ENCODE measurements at regions not wholly inside any gene's neighbourhood (a gene's known extent, or its start where the extent isn't known, plus 50 kb on each side); places are given as distances from the start of the nearest gene placed in this dataset.

DNA sequence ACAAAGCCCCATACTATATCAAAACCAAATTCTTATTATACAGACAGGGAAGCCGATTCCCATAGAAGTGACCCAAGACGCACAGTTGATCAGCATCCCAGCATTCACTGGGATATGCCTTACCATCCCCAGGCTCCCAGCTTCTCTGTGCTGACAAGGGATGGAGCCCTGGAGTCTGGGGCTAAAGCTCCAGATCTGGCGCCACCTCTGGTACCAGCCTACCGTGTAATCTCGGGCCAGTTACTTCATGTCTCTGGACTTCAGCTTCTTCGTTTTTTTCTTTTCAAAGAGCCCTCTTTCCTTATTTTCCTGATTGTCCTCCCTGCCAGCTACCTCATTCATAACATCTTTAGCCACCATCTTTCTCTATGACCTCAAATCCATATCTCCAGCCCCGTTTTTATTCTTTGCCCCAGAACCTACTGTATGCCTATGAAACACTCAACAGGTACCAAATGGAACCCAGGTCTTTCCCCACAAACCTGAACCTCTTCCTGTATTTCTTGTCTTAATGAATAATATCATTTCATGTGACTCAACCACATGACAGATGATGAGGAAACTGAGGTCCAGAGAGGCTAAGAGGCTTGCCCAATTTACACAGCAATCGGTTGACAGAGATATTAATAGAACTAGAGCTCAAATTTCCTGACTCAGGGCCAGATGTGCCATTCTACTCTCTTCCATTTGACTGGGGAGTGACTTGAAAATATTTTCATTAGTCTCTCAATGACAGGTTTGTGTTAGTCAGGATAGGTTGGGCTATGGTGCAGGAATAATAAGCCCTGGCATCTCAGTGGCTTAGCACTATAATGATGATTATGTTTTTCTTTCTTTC, 85.4 kb upstream of the TLE3 start:
- no peak for DNase-seq (ENCODE audit: low spot score)

DNA sequence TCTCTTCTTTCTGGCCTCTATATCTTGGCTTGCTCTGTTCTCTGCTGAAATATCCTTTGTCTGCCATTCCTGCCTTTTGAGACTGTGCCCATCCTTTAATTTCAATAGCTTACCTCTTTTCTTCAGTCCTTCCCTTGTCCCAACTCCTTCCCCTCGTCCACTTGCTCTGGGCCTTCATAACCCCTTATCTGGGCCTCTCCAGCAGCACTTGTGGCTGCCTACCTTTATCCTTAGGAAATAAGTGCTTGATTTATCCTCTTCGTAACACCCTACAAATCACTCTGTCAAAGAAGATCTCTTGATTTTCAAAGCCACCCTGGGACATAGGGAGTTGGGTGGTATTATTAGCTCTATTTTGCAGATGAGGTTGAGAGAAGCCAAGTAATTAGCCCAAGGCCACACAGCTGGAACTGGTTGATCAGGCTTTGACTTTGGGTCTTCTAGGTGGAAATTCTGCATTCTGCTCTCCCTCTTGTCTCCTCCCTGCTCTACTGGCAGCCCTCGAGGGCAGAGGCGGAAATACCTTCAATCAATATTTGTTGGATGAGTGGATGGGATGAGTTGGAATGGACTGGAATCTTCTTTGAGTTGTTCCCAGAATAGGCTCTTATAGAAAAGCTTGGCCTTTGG, 84.0 kb upstream of the TLE3 start:
- no peak for DNase-seq (ENCODE audit: low spot score)

DNA sequence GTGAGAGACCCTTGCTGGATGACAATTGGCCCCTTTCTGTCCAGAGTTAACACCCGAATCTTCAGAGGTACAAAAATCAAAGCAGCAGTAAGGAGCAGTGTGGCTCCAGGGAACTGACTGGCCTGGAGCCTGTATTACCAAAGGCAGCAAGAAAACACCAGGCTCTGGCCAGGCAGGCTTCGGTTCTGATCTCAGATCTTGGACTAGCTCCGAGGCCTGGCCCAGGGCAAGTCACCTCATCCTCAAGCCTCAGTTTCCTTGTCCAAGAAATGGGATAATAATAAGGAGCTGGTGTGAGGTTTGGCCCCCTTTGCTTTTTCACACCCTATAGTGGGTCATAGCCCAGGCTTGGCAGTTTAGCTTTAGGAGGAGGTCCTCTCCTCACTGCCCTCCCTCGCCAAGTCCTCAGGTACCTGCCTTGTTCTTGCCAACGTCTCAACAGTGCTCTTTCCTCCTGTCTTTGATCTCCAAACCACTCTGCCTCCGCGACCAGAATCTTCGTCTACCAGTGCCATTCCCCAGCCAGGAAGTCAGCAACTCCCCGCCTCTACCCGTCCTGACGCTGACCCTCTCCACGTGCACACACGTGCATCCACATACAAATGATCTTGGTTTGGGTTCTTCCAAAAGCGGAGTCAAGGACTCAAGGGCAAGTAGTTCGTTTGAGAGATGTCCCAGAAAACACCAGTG, 82.6 kb upstream of the TLE3 start:
- DNase-seq (ENCODE audit: low spot score), result no peak

DNA sequence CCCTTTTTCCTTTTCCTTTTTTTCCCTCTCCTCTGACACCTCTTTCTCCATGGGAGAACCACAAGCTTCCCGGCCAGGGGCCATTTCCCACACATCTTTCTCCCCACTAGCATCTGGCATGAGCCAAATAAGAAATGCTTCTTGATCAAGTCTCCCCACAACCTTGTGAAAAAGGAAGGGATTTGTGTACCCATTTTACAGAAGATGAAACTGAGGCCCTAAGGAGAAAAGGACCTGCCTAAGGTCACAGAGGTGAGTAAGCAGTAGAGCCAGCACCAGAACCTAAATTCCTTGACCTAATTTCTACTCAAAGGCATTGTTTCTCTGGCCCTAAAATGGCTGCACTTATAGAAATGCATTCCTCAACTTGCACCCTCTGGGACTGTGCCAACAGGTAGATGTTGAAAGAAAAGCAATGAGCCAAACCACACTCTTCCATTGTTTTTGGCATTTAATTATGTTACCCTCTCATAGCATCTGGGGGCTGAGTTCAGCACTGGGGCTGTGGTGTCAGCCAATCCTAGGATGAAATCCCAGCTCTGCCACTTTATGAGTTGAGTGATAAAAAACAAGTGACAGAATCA, 81.7 kb upstream of the TLE3 start:
- DNase-seq (ENCODE audit: low spot score), result no peak

DNA sequence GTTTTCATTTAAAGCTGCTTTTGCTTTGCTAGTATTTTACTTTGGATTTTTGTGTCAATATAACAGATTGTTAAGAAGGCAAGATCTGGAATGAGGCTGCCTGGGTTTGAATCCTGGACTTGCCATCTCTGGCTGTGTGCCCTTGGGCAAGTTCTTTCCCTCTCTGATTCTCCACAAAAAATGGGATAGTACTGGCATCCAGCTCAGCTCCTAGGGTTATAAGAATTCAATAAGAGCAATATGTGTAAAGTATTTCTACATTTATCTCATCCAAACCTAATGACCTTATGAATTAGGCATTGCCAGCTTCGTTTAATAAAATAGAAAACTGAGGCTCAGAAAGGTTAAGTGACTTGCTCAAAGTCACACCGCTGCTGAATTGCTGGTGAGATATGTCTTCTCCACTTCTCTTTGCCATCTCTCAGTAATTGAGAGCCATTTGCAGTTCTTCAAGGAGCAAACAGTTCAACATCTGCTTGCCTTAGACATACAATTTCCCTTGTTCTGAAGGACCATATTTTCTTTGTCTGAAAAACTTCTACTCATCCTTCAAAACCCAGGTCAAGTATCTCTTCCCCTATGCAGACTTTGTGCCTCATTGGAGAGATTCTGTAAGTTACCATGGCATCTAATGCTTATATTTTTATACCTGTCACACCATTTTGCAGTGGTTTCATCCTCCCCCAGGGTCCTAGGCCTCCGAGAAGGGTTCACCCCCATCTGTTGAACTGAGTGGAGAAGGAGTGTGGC, 80.8 kb upstream of the TLE3 start:
- DNase-seq (ENCODE audit: low spot score), result no peak

DNA sequence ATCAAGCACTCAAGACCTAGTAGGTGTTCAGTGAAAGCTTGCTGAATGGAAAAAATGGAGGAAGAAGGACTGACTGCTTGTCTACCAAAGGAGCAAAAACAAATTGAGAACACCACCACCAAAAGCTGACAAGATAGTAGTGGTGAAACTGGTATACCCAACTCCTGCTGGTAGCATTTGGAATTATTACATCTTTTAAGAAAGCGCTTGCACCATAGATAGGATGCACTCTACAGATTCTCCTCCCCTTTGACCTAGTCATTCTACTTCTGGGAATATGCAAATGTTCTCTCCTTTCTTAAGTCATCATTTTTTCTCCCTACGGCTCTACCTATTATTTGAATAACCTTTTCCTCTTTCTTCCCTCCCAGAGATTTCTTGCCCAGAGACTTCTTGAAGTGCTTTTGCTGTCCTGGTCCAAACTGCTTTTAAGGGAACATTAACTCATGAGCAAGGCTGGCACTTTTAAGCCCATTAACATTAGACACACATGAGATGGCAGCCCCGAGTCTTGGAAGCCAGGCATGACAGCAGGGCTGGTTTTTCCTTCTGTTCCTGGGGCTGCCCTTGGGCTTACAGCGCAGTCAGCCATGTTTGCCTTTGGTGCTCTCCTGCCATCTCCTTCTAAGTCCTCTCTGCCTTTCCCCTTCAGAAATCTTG, 75.0 kb upstream of the TLE3 start:
- DNase-seq (ENCODE audit: low spot score), result no peak

DNA sequence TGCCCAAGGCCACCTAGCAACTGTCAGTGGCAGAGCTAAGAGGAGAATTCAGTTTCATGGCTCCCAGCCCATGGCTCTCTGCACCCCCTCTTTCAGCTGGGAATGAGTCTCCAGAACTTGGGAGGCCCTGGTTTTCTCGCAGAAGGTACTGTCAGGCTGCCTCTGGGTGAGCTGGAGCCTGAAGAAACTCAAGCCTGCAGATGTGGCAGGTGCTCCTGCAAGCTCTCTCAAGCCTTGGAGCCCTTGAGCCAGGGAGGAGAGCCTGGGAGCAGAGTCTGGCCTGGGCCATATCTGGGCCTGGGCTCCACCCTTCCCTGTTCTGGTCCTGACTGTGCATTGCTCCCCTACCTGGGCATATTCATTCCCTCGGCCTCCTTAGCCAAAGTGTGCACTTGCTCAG, 74.4 kb upstream of the TLE3 start:
- DNase-seq (ENCODE audit: low spot score), result no peak

DNA sequence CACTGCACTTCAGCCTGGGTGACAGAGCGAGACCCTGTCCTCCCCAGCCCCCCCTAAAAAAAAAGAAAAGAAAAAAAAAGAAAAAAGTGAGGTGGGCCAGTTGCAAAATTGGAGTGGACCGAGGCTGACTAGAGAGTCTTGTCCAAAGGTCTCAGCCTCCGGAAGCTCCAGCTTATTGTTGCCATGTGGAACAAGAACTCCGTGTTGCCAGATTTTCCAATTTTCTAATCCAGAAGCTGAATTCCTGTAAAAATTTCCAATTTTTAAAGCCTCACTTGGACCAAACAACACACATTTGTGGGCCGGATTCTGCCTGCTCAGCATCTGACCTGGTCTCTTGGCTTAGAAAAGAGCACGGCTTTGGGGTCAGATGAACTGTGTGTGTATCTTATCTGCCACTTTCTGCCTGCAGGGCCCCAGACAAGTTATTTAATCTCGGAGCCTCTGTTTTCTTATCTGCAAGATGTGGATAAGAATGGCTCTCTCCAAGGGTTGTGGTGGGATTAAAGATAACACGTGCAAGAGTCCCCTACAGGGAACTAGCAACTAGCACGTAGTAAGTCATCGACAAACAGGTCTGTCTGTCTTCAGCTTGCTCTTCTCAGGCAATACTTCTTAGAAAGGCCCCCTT, 73.7 kb upstream of the TLE3 start:
- DNase-seq (ENCODE audit: low spot score), result no peak

DNA sequence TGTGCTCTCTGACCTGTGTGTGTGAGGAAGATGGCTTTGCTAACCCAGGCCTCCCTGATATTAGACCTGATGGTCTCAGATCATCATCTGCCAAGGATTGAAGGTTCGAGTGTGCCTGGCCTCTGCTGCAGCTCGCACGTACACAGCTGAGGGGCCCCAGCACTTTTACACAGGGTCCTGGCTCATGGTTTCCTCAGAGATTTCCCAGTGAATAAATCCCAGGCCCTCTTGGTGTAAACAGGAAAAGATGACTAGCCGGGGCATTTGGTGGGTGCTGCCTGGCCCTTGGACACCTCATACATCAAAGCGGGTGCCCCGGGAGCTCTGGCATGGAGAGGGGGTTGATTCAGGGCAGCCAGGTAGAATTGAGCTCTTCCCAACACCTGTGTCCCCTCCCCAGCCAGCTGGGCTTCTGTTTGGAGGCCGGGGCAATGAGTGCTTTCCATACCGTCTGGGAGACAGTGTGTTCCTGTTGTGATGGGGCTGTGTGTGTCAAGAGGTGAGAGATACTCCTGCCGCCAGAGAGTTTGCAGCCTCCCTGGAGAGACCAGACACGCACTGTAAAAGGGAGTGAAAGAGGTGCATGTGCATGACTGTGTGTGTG, 72.5 kb upstream of the TLE3 start:
- no peak for DNase-seq (ENCODE audit: low spot score)

DNA sequence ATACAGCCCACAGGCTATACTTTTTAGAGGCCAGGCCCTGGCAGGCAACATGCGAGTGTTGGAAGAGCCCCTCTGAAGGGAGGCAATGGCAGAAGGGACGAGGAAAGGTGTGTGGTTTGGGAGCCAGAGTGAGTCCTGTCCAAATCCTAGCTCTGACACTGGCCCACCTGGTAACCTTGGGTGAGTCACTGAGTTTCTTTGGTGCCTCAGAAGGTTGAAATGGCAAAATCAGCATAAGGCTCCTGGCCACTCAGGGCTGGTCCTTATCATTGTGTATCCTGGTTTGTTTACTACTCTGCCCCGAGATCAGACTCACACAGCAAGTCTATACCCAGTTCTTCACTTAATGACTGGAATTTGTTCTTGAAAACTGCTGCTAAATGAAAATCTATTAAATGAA, 71.4 kb upstream of the TLE3 start:
- no peak for DNase-seq (ENCODE audit: low spot score)

DNA sequence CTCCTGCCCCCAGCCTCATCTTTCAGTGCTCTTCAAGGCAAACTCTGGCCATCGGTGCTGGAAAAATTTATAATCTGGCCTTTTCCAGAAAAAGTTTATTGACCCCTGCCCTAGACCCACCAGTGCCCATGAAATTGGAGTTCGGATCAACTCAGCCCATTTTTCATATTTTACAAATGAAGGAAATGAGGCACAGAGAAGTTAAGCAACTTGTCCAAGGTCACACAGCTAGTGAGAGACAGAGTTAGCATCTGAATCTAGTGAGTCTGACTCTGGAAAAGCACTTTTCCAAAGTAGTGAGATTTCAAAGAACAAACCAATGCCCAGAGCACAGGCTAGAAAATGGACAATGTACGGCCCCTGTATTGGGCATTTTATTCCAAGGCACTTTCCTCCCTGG, 69.4 kb upstream of the TLE3 start:
- DNase-seq (ENCODE audit: low spot score), result no peak

DNA sequence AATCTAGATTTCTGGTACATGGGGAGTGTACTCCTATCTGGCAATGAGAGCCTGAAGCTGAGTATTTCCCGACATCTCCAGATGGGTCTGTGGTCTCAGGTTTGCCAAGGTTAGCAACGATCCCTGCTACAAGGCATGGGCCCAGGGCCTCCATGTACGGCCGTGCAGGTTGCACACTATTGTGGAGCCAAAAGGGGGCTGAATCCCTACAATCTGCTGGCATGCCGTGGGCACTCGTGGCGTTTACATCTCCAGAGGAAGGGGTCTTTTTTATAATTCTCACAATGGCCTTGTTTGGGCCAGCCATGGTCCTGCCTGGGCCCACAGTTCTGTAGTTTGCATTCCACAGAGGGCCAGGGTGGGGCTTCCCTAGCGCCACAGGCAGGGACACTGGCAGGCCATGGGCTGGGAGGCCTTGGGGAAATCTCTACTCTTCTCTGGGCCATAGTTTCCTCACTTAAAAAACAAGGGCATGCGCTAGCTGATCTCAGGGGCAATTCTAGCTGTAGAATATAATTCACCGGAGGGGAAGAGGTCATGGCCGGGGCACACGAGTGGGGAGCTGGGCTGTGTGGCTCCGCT, 68.9 kb upstream of the TLE3 start:
- DNase-seq (ENCODE audit: low spot score), result no peak

DNA sequence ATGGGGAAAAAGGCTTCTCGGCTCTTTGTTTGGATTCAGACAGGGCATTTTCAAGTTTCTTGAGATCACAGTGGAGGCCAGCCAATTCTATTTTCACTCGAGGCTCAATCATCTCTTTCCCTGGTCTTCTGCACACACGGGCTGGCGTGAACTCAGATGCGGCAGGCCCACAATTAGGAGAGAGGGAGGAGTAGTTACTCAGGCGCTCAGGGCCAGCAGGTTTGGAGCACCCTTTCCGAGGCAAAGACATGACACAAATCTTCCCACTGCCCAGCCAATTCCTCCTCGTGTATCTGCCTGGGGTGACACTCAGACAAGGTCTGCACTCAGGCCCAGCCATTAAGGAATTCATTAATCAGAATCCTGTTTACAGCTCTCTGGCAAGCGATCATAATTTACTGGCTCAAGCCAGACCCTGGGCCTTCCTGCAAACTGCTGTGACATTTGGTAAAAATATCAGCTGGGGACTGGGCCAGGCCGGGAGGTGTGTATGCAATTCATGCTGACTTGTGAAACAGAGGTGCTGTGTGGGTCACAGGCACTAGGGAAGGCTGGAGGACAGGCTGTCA, 68.1 kb upstream of the TLE3 start:
- peak; percentile 20 for DNase-seq (ENCODE audit: low spot score)

DNA sequence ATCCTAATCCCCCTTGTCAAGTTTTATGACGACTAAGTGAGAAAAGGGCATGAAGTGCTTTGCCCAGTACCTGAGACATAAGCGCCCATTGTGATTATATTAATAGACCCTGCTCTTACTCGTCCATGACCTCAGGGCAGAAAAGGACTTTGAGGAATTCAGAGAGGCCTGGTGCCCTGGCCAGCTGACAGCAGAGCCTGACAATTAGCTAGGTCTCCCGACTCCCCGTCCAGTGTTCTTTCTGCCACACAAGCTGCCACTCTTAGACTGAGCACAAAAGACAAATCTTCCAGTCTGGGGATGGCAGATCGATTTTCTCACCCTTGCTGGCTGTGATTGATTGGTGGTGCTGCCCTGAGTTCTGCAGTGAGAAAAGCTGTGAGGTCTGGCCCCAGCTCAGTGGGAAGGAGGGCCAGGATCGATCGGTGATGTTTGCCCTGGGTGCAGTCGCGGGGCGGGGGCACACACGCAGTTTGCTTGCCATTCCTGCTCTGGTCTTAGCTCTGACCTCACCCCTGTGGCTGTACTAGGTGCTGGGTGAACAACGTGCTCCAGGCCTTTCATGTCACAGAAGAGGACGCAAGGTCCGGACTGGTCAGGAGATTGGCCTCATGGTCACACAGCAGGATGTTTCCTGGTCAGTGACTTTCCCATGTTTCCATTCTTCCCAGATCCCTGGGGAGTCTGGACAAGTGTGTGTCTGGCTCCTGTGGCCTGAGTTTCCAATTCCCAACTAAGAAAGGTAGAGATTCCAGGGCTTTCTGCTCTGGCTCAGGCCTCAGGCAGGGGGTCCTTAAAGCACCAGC, 67.4 kb upstream of the TLE3 start:
- no peak for DNase-seq (ENCODE audit: low spot score)

DNA sequence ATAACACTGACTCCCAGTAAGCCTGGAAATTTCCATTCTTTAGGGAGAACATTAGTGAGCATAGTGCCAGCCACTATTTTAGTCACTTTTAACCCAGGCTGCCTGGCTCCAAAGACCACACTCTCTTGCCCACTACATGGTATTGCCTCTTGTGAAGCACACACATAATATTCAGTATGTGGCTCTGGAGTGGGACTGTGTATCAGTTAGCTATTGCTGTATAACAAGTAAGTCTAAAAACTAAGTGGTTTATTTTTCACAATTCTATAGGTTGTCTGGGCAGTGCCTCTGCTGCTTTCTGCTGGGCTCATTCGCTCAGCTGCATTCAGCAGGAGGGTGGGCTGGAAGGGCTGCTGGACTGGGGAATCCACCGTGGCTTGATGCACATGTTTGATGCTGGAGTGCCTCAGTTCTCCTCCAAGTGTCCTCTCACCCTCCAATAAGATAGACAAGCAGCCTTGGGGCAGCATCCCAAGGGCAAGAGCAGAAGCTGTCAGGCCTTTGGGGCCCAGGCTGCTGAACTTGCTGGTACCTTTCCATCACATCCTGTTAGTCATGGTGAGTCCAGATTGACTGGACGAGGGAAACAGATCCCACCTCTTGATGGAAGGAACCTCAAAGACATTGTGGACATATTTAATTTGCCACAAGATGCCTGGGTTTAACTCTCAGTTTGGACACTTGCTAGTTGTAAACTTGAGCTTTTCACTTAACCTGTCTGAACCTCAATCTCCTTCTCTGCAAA, 66.6 kb upstream of the TLE3 start:
- DNase-seq (ENCODE audit: low spot score), result no peak

DNA sequence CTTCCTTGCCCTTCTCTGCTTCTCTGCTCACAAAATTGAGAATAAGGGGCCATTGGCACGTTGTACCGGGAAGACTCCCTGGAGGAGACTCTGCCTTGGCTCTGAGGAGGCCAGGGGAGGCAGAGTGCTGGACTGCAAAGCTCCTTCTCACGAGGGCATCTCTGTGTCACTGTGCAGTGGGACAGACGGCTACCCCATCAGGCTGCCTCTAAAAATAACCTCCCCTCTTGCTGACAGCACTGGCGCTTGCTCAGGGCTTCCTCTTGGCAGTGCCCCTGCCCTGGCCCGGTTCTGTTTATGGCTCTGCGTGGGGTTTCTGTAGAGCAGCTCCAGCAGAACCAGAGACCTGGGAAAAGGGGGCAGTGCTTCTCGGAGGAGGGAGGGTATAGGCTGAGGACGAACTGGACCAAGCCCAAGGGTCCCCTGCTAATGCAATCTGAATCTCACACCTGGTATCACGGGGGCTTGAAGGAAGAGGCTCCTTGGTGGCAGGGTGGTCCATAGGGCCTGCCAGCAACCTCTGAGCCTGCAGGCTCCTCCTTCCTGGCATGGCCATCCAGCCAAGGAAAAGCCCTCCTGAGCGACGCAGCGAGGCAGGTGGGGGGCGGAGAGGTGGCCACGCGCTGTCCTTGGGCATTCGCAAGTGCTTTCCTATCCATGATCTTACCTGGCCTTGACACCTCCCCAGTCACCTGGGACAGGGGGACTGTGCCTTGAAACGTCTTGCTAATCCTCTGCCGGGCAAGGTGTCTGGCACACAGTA, 63.3 kb upstream of the TLE3 start:
- DNase-seq (ENCODE audit: low spot score), result no peak

DNA sequence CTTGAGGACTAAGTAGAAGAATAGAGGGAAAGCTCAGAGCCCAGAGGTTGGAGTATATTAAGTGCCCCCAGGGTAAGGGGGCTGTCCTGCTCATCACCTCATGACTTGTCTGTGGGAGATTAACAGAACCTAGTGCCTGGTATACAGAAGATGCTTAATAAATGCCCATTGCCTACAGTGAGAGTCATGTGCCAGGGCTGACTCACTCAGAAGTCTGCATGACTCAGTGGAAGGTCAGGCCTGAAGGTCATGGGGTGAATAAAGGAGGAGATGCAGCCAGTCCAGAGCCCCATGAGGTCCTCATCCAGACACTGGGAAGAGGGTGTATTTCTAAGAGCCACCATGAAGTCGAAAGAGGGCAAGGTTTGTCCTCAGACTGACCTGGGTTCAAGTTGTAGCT, 62.5 kb upstream of the TLE3 start:
- DNase-seq (ENCODE audit: low spot score), result peak; percentile 40

DNA sequence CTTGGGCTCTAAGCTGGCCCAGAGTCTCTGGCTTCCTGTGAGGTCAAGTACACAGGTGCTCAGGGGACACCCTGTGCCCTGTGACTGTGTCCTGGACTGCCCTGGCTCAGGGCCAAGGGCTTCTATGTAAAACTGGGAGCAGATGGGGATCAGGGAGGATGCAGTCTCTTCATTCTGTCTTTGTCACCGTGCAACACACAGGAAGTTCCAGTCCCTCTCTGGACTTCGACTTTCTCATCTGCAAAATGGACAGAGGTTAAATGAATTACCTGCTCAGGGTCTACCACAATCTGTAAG, 61.9 kb upstream of the TLE3 start:
- DNase-seq (ENCODE audit: low spot score), result no peak
